HG03342 (cell line): ENCODE measurements at regions not wholly inside any gene's neighbourhood (a gene's known extent, or its start where the extent isn't known, plus 50 kb on each side); places are given as distances from the start of the nearest gene placed in this dataset.

Source experiments
- ATAC-seq: cut with Tn5 transposase; IDR thresholded peaks from one replicate; pipeline ENCODE4 v1.9.1; 2021; ENCODE audit warnings: mild to moderate bottlenecking, moderate library complexity; ENCODE audit not compliant: unreplicated experiment

DNA sequence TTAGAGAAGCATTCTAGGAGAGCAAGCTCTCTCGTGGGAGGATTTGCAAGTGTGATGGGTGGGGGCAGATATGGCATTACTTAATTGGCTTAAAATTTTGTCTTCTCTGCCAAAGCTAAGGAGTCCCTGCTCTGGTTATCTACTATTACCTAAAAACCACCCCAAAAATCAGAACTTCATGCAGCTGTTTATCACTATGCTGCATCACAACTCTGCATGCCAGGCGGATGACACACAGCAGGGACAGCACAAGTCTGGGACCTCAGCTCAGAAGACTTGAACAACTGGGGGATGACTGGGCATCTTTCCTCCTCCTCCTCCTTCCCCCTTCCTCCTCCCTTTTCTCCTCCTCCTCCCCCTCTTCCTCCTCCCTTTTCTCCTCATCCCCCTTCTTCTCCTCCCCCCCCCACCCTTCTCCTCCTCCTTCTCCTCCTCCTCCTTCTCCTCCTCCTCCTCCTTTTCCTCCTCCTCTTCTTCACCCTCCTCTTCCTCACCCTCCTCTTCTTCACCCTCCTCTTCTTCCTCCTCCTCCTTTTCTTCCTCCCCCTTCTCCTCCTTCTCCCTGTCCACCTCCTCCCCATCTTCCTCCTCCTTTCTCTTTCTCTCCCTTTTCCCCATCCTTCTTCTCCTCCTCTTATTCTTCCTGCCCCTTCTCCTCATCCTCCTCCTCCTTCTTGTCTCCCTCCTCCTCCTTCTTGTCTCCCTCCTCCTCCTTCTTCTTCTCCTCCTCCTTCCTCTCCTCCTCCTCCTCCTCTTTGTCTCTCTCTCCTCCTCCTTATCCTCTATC, 218.6 kb upstream of the PMEPA1 start:
- no peak for ATAC-seq

DNA sequence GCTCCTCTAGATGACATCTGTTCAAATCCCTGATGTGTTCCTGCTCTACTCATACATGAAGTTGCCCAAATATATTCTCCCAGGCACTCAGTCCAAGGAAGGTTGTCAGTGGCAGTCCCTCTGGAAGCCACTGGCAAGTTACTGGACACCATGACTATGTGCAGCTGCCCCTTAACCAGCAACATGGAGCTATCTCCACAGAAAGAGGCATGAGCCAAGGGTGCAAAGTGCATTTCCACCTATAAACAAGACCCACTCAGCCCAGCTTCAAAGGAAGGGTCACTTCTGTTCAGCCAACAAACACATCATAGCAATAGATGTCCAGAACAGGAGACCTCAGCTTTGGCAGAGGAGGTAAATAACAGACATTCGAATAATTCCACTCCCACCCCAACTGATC, 217.6 kb upstream of the PMEPA1 start:
- no peak for ATAC-seq

DNA sequence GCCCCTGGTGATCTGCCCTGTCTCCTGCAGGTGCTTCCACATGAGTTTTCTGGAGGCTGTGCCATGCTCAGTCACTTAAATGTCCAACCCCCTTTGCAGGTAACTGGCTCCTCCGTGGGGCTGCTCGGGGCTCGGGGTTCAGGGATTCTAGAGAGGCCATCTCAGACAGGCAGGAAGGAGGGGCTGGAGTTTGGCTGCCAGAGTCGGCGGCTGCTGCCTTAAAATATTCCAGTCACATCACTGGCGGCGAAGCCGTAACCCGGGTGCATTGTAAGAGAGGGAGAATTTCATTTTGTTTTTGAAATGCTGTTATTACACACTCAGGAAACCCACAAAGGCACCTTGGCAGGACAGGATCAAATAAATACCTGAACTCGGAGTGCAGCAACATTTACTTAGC, 212.9 kb upstream of the PMEPA1 start:
- ATAC-seq, result no peak

DNA sequence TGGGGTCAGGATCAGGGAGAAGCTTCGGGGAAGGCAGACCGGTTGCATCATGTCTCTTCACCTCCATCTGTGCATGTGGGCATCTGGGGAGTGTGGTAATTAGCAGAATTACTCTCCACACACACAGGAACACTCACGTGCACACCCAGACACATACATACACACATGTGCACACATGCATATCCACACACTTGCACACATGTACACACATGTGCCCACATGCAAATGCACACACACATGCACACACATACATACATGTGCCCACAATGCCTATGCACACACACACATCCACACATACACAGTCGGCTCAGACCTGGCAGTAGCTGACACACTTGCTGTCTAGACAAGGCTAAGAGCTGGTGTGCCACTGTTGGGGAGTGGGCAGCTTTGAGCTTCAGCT, 212.3 kb upstream of the PMEPA1 start:
- no peak for ATAC-seq

DNA sequence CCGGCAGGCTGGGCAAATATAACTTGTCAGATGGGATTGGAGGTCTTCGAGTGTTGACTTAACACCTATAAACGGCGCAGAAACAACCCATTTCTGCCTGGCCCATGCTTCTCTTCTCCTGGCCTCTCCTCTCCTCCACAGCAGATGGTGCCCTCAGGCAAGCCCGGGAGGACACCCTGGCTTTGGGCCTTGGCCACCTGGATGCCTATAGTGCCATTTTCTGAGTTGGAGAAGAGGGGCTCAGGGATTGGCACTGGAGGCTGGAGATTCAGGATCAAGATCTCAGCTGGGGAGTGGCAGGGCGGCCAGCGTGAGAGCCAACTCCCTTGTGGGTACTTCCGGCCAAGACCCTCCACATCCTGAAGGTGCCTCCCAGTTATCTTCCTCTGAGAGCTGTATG, 211.9 kb upstream of the PMEPA1 start:
- no peak for ATAC-seq

DNA sequence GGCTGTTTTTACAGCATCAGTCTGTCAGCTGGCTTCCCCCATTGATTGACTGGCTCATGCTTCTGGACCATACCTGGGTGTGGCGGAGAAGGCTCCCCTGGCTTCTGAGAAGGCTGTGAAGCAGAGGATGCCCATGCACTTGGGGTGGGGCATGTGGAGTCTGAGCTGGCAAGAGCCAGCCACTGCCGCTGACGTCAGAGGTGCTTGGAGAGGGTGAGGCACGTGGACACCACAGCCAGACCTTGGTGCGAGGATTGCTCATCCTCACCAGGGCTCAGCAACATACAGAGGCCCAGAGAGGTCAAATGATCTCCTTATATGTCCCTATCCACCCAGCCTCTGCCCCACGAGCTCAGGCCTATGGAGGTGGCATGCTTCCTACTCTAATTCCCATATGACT, 211.2 kb upstream of the PMEPA1 start:
- no peak for ATAC-seq

DNA sequence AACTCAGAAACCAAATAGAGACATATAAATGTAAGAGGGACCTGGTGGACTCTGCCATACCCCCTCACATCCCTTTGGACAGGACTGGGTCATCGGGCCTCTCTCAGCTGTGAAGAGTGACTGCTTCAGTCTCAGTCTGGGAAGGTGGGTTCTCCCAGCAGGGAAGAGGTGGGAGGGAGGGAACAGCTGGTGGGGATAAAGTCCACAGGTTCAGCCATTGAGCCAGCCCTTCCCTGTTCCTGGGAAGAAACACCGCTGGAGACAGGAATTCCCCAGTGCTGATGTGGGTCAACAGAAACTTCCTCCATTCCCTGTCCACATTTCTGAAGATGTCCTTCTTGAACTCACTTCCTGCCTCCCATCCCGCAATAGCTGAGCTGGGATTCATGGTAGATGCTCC, 209.2 kb upstream of the PMEPA1 start:
- no peak for ATAC-seq

DNA sequence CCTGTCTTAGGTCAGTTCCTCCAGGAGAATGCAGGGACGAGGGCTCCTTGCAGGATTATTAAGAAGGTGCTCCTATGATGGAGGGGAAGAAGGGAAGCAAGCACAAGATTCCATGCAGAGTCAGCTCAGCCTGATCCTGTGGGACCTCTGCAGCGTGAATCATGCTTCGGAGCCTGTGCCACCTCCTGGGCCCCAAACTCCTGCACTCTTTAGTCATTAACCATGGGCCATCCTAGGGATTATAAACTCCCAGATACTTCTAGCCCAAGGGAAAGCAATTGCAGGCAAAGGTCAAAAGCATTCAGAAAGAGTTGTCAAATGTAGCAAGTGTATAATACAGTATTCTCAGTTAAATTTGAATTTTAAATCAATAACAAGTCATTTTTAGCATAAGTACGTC, 208.7 kb upstream of the PMEPA1 start:
- no peak for ATAC-seq

DNA sequence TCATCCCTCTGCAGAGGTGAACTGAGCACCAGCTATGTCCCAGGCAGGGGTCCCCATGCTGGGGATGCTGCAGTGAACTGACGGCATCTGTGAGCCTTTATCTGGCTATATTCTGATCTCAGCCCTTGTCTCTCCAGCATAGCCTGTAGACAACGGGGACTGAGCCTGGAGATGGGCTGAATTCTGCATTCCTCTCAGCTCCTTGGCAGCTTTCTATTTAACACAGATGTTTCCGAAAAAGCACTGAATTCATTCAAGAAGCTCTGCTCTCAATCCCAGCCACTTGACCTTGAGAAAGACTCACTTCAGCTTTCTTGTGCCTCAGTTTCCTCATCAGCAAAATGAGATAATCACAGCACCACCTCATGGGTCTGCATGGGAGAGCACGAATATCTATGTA, 204.4 kb upstream of the PMEPA1 start:
- ATAC-seq, result no peak

DNA sequence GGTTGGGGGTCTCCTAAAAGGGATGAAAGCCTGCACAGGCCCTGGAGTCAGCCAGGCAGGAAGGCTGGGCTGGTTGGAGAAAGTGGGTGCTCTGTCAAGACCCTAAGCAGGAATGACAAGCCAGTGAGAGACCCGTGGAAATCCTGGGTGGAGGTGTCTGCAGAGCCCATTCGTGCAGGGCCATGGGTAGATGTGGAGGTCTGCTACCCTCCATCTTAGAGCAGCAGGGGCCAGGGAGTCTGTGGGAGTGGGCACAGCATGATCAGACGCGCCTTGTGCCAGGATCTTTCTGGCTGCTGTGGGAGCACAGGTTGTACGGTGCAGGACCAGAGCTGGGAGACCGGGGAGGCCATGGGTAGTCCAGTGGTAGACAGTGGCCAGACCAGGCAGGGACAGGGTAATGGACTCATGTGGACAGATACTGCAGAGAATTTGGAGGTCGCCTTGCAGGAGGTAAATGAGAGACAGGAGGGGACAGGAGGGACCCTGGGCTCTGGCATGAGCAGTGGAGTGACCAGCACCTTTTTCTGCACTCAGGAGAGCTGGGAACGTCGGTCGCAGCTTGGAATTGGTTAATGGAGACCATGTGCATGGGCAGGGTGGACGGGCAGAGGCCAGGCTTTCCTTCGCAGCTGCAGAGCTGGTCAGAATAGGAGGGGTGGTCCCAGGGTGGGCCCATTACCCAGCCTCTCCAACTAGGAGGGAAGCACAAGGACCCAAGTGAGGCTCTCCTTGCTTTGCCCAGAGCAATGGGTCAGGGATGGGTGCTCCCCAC, 203.5 kb upstream of the PMEPA1 start:
- ATAC-seq, result no peak

DNA sequence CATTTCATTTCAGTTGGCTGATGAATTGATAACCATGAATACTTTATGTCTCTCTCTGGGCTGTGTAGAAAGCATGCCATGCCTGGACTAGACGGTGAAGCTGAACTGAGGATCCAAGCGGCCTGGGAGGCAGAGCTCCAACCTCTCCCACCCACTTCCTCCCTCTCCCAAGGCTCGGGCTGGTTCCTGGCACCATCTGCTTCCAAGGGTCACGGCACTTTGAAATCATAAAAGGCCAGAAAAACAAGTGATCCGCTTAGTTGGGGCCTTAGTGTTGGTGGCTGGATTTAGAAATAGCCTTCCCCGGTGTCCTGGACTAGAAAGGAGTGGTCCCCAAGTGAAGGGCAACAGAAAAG, 202.4 kb upstream of the PMEPA1 start:
- no peak for ATAC-seq

DNA sequence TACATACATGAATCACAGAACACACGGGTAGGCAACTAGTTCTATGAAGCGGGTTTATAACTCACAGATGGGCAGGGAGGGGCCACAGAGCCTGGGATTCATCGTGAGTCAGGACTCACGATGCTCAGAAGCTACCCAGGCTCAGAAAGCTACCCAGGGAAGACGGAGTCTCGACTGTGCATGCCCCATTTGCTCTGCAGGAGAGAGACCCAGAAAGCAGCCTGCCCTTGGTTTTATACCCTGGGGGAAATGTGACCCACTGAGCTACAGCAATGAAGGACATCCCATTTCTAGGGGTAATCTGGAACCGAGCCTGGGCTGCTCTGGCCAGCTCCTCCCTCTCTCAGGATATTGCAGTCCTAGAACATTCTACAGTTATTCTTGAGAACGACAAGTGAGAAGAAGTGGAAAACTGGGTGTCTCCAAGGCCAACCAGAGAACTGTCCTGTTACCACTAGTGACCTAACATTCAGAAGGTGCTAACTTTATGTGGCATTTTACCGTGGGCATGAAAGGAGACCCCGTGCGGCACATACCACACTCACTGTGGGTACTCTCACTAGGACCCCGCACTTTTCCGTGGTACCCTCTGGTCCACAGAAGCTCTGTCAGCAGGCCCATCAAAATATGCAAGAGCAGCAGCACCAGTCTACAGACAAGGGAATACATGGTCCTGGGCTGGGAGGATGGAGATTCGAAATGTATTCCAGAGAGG, 201.9 kb upstream of the PMEPA1 start:
- no peak for ATAC-seq

DNA sequence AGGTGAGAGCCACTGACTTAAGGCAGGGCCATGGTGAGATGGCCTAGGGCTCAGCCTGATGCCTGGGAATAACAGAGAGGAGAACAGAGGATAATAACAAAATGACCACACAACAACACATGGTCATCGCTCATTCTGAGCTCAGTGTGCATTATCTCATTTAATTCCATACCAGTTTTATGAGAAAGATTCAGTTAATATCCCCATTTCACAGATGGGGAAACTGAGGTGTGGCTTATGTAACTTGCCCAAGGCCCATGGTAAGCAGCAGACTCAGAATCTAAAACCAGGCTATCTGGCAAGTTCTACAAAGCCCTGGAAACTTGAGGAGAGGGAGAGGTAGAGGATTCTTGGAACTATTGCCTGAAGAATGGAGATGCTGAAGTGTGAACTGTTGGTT, 200.9 kb upstream of the PMEPA1 start:
- ATAC-seq, result no peak

DNA sequence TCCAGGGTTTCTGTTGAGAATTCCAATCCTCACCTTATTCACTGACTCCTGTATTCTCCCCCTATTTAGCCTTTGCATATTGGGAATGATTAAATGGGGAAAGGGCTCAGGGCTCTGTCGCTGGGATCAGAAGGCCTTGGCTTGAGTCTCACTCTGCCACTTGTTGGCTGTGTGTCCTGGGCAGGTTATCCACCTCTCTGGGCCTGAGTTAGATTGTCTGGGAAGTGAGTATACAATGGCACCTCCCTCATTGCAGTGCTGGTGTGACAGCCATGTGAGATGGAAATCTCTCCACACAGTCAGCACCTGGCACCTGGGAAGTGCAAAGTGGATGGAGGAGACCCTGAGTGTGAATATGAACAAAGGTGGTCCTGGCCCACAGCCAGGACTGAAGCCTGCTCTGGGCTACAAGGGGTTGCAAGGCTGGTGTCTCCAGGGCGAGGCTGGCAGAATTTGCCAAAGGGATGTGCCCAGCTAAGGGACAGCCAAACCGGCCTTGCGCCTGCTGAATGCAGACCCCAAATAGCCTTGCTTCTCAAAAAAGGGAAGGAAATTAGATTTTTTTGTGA, 200.0 kb upstream of the PMEPA1 start:
- no peak for ATAC-seq

DNA sequence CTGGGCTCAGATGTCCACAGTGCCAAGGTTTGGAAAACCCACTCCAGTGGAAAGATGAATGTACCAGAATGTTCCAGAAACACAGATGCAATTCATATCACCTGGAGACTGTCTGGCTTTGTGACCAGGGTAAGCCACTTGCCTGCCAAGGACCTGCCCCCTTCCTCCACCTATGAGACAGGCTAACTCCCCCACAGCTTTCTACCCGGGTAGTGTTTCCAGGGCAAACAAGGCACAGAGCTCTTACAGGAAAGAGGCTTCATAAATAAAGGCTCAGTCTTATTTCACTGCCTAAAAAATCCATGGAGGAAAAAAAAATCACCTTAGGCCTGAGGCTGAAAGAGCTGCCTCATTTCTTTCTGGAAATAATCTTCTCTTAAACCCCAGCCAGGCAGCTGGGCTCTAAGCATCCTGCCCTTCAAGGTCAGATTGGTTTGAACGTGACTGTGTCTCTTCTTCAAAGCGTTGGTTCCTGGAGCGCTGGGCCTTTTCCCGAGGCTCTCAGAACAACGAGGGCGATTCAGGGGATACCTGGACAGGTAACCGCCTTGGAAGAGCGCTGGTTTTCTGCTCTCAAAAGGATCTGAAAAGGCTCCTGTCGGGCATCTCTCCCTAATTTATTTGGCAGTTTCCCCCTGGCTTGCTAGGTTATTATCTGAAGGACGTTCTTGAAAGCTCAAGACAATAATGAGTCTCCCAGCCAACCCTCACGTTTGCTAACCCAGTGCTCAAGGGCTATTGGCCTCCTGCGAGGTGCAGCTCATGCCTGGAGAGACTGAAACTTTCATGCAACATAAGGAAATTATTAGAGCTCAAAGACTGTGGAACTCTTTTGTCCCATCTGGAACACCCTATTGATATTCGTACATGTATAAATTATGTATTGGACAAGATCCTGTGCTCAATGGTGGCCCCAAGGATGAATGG, 199.2 kb upstream of the PMEPA1 start:
- no peak for ATAC-seq

DNA sequence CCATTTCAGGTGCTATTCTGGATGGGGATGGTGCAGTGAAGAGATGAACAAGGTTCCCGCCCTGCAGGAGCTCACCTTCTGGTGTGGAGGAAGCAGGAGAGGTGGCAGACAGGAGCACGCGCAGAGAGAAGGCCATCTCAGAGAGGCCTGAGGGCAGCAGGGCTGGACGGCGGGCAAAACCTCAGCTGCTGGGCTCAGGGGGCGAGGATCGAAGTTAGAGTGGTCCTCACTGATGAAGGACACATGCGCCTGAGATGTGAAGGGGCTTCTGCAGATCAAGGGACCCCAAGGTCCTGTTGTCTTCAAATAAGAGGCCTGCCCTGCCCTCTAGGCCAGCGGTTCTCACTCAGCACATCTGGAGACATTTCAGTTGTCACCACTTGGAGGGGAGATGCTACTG, 198.4 kb upstream of the PMEPA1 start:
- no peak for ATAC-seq

DNA sequence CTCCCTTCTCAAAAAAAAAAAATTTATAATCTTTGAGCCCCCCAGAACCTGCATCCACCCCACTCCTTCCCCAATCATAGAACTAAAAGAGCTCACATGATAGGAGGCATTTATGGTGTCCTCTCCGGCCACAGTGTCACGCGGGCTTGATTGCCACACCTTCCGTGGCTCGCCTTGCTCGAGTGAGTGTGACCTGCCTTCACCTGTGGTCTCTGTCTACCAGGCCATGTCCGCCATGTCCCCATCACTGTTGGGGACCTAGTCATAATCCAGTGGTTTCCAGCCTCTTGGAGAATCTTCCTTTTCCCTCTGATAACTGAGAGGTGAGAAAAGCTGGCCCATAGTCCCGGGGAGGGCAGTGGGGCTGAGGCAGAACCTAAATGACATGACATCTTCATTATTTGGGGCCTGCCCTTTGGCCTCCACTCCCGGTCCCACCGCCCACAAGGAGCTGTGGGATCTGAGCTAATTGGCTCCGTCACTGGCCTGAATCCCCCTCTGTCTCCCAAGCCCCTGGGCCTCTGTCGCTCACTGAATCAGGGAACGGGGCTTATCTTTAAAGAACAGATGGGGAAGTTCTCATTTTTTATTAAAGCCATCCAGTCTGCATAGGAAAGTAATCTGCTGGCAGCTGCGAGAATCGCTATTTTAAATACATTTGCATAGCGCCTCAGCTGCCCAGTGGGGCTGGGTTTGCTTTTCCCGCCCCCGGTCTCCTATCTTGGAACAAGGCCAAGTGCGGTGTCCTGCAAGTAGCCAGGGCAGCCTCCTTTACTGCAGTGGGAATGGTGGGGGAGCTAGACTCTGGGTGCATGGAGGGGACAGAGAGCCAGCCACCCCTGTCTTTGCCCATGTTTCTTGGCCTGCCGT, 197.6 kb upstream of the PMEPA1 start:
- no peak for ATAC-seq

DNA sequence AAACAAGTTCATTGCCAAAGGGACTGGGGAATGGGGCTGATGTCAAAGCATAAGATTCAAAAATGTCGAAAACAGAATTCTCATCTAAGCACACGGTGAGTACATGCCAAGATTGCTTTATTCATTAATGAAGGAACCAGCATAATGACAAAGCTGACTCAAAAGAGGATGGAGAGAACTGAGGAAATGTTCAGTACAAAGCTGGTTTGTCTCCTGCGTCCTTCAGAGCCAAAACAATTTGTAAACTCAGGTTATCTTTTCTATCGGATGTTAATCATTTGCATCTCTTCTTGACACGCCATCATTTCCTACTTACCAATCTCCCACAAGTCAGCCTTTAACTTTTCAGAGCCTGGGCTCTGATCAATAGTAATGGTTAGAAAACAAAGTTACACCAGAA, 195.6 kb upstream of the PMEPA1 start:
- no peak for ATAC-seq

DNA sequence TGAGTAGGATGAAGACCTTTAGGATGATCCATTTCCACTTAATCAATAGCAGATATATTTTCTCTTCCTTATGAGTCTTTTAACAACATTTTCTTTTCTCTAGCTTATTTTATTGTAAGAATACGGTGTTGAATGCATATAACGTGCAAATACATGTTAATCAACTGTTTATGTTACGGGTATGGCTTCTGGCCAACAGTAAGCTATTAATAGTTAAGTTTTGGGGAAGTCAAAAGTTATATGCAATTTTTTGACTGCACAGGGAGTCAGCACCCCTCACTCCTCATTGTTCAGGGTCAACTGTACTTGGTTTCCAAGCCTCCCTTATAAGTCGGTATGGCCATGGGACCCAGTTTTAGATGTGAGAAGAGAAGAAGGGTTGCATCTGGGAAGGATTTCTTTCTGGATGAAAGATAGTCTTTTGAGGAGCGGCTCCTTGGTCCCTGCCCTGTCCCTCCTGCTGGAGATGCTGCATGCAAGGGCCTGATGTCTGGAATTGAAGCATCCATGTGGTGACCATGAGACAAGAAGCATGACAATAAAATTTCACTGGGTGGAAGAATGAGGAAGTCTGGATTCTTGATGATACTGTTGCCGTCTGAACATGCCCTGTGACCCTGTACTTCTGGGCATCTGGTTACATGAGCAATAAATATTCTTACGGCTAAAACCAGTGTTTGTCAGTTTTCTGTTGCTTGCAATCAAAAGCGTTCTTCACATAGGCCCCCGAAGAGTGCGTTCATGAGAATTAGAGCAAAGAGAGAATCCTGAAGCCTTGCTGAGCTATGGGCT, 194.7 kb upstream of the PMEPA1 start:
- no peak for ATAC-seq
